HepG2 (cell line): ENCODE measurements at regions not wholly inside any gene's neighbourhood (a gene's known extent, or its start where the extent isn't known, plus 50 kb on each side); places are given as distances from the start of the nearest gene placed in this dataset.

Source experiments
- ATAC-seq: fragments of 200-7000 bp; cut with Tn5 transposase; 3 replicates; pipeline ENCODE4 v1.9.1; 2020; ENCODE audit warnings: mild to moderate bottlenecking, moderate library complexity
- BruUV-seq: library from RNA; stranded (reverse); fragments of 400-500 nt; replicated peaks from 2 replicates; lab custom pipeline; 2021; lab: Mats Ljungman, UMichigan
- CTCF ChIA-PET: fragments of 300-600 bp; formaldehyde crosslinking; extraction: SDS; loops from one replicate; lab custom pipeline; 2021; ENCODE audit warnings: low total read pairs, inconsistent platforms, low intra/inter-chr PET ratio; lab: Yijun Ruan, JAX
- POLR2A ChIA-PET: fragments of 350-600 bp; sonication (Branson Sonifier 250); formaldehyde crosslinking; loops from one replicate; lab custom pipeline; 2020; ENCODE audit warnings: antibody characterized with exemption, inconsistent platforms; lab: Yijun Ruan, JAX
- DNase-seq: peaks from one replicate; pipeline ENCODE4 v3.0.0-alpha.2; 2015; ENCODE audit warnings: low spot score
- FAIRE-seq: peaks from 3 replicates; lab custom pipeline; 2011; peaks lifted over from hg19 to GRCh38; lab: Jason Lieb, UNC
- H2AFZ ChIP-seq: one replicate; pipeline ENCODE4 v1.6.1; 2011; ENCODE audit warnings: low read length, inconsistent platforms
- H3K27ac ChIP-seq: fragments of 300-600 bp; 3 replicates; pipeline ENCODE4 v1.8.0; 2011; ENCODE audit warnings: mixed run types, mild to moderate bottlenecking, mixed read lengths, low read length, inconsistent platforms; ENCODE audit not compliant: insufficient read depth; ENCODE audit errors: extremely low read length
- H3K27me3 ChIP-seq, 2 experiments: fragments of 200-600 bp in 1 of 2; 2 replicates in 1 of 2; 3 replicates in 1 of 2; pipeline versions ENCODE4 v1.6.0 to v1.8.0; 2011; ENCODE audit warnings: low read length in 2 of 2, mild to moderate bottlenecking in 2 of 2, moderate library complexity in 2 of 2, inconsistent platforms in 1 of 2; ENCODE audit not compliant: insufficient read depth in 2 of 2, control insufficient read depth in 1 of 2
- H3K36me3 ChIP-seq, 2 experiments: fragments of 200-600 bp in 1 of 2; replicated peaks in 1 of 2; 2 replicates in 1 of 2; 3 replicates in 1 of 2; pipeline versions ENCODE4 v1.5.1 to v1.8.0; 2011; ENCODE audit warnings: low read length in 2 of 2, inconsistent platforms in 1 of 2; ENCODE audit not compliant: insufficient read depth in 2 of 2, control insufficient read depth in 1 of 2
- H3K4me1 ChIP-seq: 2 replicates; pipeline ENCODE4 v1.5.1; 2012; ENCODE audit warnings: low read length, inconsistent platforms; ENCODE audit not compliant: insufficient read depth
- H3K4me2 ChIP-seq: 2 replicates; pipeline ENCODE4 v1.6.0; 2011; ENCODE audit warnings: low read depth, low read length, inconsistent platforms
- H3K4me3 ChIP-seq, 3 experiments: fragments of 200-600 bp in 1 of 3; sonication (generic), shearing (Covaris generic) in 1 of 3; replicated peaks in 1 of 3; 2 replicates each; pipeline ENCODE4 v1.5.1; 2011 to 2016; ENCODE audit warnings: low read length in 3 of 3, inconsistent platforms in 2 of 3, low read depth in 2 of 3, mild to moderate bottlenecking in 2 of 3, control low read depth in 1 of 3, mixed read lengths in 1 of 3; ENCODE audit not compliant: insufficient read depth in 1 of 3
- H3K79me2 ChIP-seq: one replicate; pipeline ENCODE4 v1.6.1; 2011; ENCODE audit warnings: low read length, inconsistent platforms; ENCODE audit not compliant: insufficient read depth
- H3K9ac ChIP-seq: 2 replicates; pipeline ENCODE4 v1.6.0; 2011; ENCODE audit warnings: mild to moderate bottlenecking, low read depth, low read length, inconsistent platforms; ENCODE audit not compliant: insufficient read depth
- H3K9me3 ChIP-seq: 2 replicates; pipeline ENCODE4 v1.5.1; 2012; ENCODE audit warnings: mild to moderate bottlenecking, low read length
- H4K20me1 ChIP-seq: 2 replicates; pipeline ENCODE4 v1.6.0; 2011; ENCODE audit warnings: inconsistent platforms, mild to moderate bottlenecking, low read length, moderate library complexity; ENCODE audit not compliant: insufficient read depth
- CENPX ChIP-seq: sonication (generic); formaldehyde crosslinking; IDR thresholded peaks from 2 replicates; pipeline ENCODE4 v1.9.0; 2021; ENCODE audit warnings: mild to moderate bottlenecking, missing genetic modification reagents, moderate library complexity
- FIP1L1 ChIP-seq: fragments of 200-400 bp; formaldehyde crosslinking; IDR thresholded peaks from 2 replicates; pipeline ENCODE4 v1.6.1; 2018; ENCODE audit warnings: low read depth, mild to moderate bottlenecking, low read length, moderate library complexity, borderline replicate concordance; ENCODE audit not compliant: insufficient read depth
- MED13 ChIP-seq: sonication (generic); formaldehyde crosslinking; IDR thresholded peaks from 2 replicates; pipeline ENCODE4 v1.5.0; 2020; ENCODE audit warnings: missing genetic modification reagents
- NFIC ChIP-seq: IDR thresholded peaks from 2 replicates; pipeline ENCODE4 v1.6.1; 2012; ENCODE audit warnings: mild to moderate bottlenecking, low read length, inconsistent platforms
- PHF20 ChIP-seq: sonication (generic); formaldehyde crosslinking; IDR thresholded peaks from 2 replicates; pipeline ENCODE4 v1.5.0; 2020; ENCODE audit warnings: mild to moderate bottlenecking, missing genetic modification reagents
- SMAD1 ChIP-seq: sonication (generic); formaldehyde crosslinking; IDR thresholded peaks from 2 replicates; pipeline ENCODE4 v1.4.0; 2020; ENCODE audit warnings: missing genetic modification reagents, low read depth, mild to moderate bottlenecking, borderline replicate concordance
- ZNF556 ChIP-seq: sonication (generic); formaldehyde crosslinking; IDR thresholded peaks from 2 replicates; pipeline ENCODE4 v1.4.0; 2020; ENCODE audit warnings: mild to moderate bottlenecking, missing genetic modification reagents, borderline replicate concordance
- WGBS: methylation state at CpG from one replicate; pipeline ENCODE4 v1.1.6; 2017; ENCODE audit warnings: low lambda C conversion rate; 5-methylcytosine and 5-hydroxymethylcytosine counted together
- in situ Hi-C: cut with HindIII; loops from 2 replicates; pipeline ENCODE4 v1.10.0; 2017; ENCODE audit warnings: low pct_unique_long_range_greater_than_20kb; ENCODE audit not compliant: extremely low pct_ligation_motif_present
- intact Hi-C: fragments of 100-400 bp; cut with micrococcal nuclease; formaldehyde crosslinking; loops from one replicate; pipeline ENCODE4 v1.10.0; 2022; ENCODE audit not compliant: unreplicated experiment
- TF ChIP-seq, protein P1 (sequence below): IDR thresholded peaks from 2 replicates; pipeline ENCODE4 v1.6.1; 2016
- TF ChIP-seq, protein P2 (sequence below): sonication (generic); formaldehyde crosslinking; IDR thresholded peaks from 2 replicates; pipeline ENCODE4 v1.9.0; 2022; ENCODE audit warnings: low read depth, missing genetic modification reagents

DNA sequence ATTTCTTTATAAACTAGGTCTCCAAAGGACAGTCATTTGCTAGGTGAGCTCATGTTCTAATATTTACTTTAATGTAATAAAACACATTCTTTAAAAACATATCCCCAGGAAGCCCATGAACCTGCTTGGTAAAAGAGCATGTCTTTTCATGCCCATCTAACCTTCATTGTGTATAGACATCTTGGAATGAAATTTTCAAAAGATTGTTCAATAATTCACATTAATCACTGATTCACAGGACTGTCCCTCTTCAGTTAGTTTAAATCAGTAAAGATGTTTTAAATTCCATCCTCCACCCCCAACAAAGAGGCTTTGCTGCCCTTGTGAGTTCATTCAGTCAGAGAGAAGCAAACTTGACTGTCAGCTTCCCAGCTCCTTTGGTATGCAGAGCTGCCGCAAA is 633.4 kb upstream of the CELF4 start:
- intact Hi-C loops: no loop called here
- no peaks in the 10 kb centered on the region for H3K4me1 ChIP-seq
- H4K20me1 ChIP-seq: no peaks in the 10 kb centered on the region
- ChIA-PET POLR2A (no interaction called here), CTCF (no interaction called here)
- in situ Hi-C loops: no loop called here
- no TSS peak for BruUV-seq
- no peaks in the 10 kb centered on the region for H3K36me3 ChIP-seq
- no peak overlapping the region for H3K9ac ChIP-seq
- no peaks in the 10 kb centered on the region for H3K27me3 ChIP-seq
- H3K4me3 ChIP-seq: no peak overlapping the region
- no peak overlapping the region for H2AFZ ChIP-seq
- DNase-seq (no peak), FAIRE-seq (no peak), ATAC-seq (no peak)
- no peak overlapping the region for H3K27ac ChIP-seq
- H3K9me3 ChIP-seq: no peaks in the 10 kb centered on the region
- TF ChIP-seq, protein P1, sequence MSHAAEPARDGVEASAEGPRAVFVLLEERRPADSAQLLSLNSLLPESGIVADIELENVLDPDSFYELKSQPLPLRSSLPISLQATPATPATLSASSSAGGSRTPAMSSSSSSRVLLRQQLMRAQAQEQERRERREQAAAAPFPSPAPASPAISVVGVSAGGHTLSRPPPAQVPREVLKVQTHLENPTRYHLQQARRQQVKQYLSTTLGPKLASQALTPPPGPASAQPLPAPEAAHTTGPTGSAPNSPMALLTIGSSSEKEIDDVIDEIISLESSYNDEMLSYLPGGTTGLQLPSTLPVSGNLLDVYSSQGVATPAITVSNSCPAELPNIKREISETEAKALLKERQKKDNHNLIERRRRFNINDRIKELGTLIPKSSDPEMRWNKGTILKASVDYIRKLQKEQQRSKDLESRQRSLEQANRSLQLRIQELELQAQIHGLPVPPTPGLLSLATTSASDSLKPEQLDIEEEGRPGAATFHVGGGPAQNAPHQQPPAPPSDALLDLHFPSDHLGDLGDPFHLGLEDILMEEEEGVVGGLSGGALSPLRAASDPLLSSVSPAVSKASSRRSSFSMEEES: no peak
- TF ChIP-seq FIP1L1 (no peak), ZNF556 (no peak), SMAD1 (CRISPR knock-in tag) (no peak), CENPX (CRISPR knock-in tag) (no peak), PHF20 (CRISPR knock-in tag) (no peak), NFIC (no peak), MED13 (CRISPR knock-in tag) (no peak)
- TF ChIP-seq, protein P2, sequence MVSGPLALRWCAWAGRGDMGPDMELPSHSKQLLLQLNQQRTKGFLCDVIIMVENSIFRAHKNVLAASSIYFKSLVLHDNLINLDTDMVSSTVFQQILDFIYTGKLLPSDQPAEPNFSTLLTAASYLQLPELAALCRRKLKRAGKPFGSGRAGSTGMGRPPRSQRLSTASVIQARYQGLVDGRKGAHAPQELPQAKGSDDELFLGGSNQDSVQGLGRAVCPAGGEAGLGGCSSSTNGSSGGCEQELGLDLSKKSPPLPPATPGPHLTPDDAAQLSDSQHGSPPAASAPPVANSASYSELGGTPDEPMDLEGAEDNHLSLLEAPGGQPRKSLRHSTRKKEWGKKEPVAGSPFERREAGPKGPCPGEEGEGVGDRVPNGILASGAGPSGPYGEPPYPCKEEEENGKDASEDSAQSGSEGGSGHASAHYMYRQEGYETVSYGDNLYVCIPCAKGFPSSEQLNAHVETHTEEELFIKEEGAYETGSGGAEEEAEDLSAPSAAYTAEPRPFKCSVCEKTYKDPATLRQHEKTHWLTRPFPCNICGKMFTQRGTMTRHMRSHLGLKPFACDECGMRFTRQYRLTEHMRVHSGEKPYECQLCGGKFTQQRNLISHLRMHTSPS (CRISPR knock-in tag): no peak
- no peaks in the 10 kb centered on the region for H3K79me2 ChIP-seq
- WGBS: 92% methylated on average over 1 of the region's 1 CpG
- H3K4me2 ChIP-seq: no peak overlapping the region
